Ectodermal cell (in vitro differentiated cells): ENCODE measurements at regions not wholly inside any gene's neighbourhood (a gene's known extent, or its start where the extent isn't known, plus 50 kb on each side); places are given as distances from the start of the nearest gene placed in this dataset.

Experiments
- H3K27ac ChIP-seq: 2 replicates; pipeline ENCODE4 v1.7.0; 2013; ENCODE audit warnings: mild to moderate bottlenecking, low read depth, low read length; ENCODE audit not compliant: insufficient read depth, poor library complexity, severe bottlenecking
- H3K27me3 ChIP-seq: 2 replicates; pipeline ENCODE4 v1.7.0; 2013; ENCODE audit warnings: mild to moderate bottlenecking, low read length; ENCODE audit not compliant: insufficient read depth, control insufficient read depth, poor library complexity, severe bottlenecking
- H3K36me3 ChIP-seq: one replicate; pipeline ENCODE4 v1.7.0; 2013; ENCODE audit warnings: low read length; ENCODE audit not compliant: control insufficient read depth, insufficient read depth
- H3K4me1 ChIP-seq: one replicate; pipeline ENCODE4 v1.7.0; 2013; ENCODE audit warnings: low read length; ENCODE audit not compliant: control insufficient read depth, insufficient read depth
- H3K4me3 ChIP-seq: 2 replicates; pipeline ENCODE4 v1.7.0; 2013; ENCODE audit warnings: low read depth, low read length, control low read depth; ENCODE audit not compliant: insufficient read depth
- H3K9me3 ChIP-seq: 2 replicates; pipeline ENCODE4 v1.7.0; 2013; ENCODE audit warnings: mild to moderate bottlenecking, low read length, moderate library complexity; ENCODE audit not compliant: control insufficient read depth
- WGBS, 2 experiments: methylation state at CpG; one replicate each; pipeline ENCODE4 v1.1.7; 2013; ENCODE audit warnings: missing lambda C conversion rate in 2 of 2; 5-methylcytosine and 5-hydroxymethylcytosine counted together

DNA sequence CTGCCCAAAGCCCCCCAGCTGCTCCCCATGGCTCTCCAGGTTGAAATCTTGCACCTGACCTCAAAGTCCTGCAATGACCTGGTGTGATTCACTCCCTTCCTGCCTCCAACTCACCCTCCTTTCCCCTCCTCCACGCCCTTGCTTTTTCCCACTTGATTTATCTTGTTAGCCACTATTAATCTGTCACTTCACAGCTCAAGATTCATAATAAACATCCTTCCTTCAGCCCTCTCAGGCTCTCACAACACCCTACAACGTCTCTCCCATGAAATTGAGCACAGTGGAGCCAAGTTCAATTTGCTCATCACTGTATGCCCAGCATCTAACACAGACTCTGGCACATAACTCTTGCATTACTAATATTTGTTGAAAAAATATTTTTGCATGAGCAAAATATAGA is 85.6 kb upstream of the SLC35G4 start:
- no peak overlapping the region for H3K27ac ChIP-seq
- H3K9me3 ChIP-seq = no peaks in the 10 kb centered on the region
- peaks cover 2% of the 10 kb centered on the region for H3K27me3 ChIP-seq
- H3K4me3 ChIP-seq = no peak overlapping the region
- WGBS, 2 experiments = 82 to 83% methylated on average over 2 of the region's 2 CpGs
- no peaks in the 10 kb centered on the region for H3K36me3 ChIP-seq
- no peaks in the 10 kb centered on the region for H3K4me1 ChIP-seq

DNA sequence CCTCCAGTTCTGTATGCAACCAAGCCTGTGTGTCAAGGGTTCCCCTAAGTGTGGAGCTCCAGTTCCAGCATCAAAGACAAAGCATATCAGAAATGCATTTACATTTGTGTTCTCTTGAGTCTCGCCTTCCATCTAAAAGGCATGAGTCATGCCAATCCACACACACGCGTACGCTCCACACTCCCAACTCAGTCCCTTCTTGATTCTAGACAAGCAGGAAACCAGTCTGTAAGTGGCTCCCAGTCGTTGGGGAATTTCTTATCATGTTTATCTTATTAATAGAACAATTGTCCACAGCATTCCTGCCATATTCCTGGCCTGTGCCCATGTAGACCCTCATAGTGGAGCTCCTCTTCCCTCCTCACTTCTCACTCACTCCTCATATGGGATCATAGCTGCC is 86.4 kb upstream of the SLC35G4 start:
- Histone ChIP-seq H3K9me3 (no peaks in the 10 kb centered on the region), H3K27ac (no peak overlapping the region), H3K4me3 (no peak overlapping the region), H3K27me3 (peaks cover 3% of the 10 kb centered on the region), H3K36me3 (no peaks in the 10 kb centered on the region), H3K4me1 (no peaks in the 10 kb centered on the region)
- WGBS, 2 experiments = 88 to 91% methylated on average over 5 of the region's 5 CpGs

GRCh38 chr18:11521853-11522252 is 87.5 kb upstream of the SLC35G4 start:
- no peaks in the 10 kb centered on the region for H3K9me3 ChIP-seq
- no peak overlapping the region for H3K27ac ChIP-seq
- H3K36me3 ChIP-seq = no peaks in the 10 kb centered on the region
- H3K27me3 ChIP-seq = peaks cover 3% of the 10 kb centered on the region
- no peaks in the 10 kb centered on the region for H3K4me1 ChIP-seq
- 91 to 93% methylated on average over 5 of the region's 5 CpGs for WGBS, 2 experiments
- H3K4me3 ChIP-seq = no peak overlapping the region

DNA sequence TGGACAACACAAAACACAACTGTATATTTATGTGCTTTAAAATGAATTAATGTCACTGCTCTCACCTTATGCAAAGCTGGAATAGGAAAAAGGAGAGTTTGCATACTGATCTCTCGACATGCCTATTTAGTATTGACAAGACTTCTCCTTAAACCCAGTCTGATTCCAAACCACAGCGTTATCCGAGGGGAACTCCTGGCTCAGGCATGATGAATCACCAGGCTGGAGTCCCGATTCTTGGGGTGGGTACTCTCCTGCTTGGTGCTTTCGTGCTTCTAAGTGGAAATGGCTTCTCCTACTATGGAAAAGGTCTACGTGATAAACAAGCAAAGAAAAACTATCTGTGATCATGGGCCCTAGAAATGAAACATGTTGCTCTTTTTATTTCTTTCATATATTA is 88.9 kb upstream of the SLC35G4 start:
- 92 to 95% methylated on average over 6 of the region's 6 CpGs for WGBS, 2 experiments
- H3K27me3 ChIP-seq = peaks cover 3% of the 10 kb centered on the region
- H3K4me1 ChIP-seq = no peaks in the 10 kb centered on the region

DNA sequence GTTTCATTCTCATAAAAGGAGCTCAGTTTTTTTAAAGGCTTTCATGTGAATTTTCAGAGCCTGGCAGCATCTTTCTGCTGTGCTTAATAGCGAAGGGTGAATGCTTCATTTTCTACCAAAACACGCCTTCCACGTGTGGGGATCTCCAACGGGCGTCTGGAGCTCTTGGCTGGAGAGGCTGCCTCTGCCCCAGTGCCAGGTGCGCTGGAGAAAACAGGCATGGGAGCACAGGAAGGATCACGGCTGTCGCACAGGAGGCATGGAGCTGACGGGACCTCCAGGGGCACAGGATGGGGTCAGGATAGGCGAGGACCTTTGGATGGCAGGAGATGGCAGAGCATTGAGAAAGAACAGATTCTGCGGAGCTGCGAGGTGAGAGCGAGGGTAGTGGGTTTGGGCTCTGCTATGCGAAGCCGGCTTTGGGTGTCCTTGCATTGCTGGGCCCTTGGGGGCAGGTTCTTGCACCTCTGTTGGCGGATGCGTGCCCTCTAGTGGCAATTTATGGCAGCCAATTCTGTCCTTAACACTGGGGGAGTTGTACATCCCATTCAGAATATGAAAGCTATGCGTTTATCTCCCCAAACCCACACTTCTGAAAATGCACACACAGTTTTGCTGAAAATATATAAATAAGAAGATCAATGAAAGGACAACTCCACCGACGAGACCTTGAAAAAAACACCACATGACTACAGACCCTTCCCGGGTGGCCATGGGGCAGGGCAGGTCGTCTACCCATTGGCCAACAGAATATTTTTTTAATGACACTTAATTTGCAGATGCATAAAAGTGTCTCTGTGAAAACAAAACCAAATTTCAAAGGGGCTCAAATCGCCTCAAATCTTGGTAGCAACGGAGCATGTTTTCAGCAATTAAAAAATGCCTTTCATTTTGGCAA is 90.4 kb upstream of the SLC35G4 start:
- Histone ChIP-seq H3K36me3 (no peaks in the 10 kb centered on the region), H3K4me3 (no peak overlapping the region), H3K27me3 (peaks cover 3% of the 10 kb centered on the region), H3K9me3 (no peaks in the 10 kb centered on the region), H3K27ac (no peak overlapping the region), H3K4me1 (no peaks in the 10 kb centered on the region)
- WGBS, 2 experiments = 63 to 65% methylated on average over 23 to 24 of the region's 24 CpGs

More for the DNA sequence above, 88.9 kb upstream of the SLC35G4 start:
- Histone ChIP-seq H3K27ac (no peak overlapping the region), H3K36me3 (no peaks in the 10 kb centered on the region), H3K9me3 (no peaks in the 10 kb centered on the region), H3K4me3 (no peak overlapping the region)

GRCh38 chr18:11517704-11518103 is 91.7 kb upstream of the SLC35G4 start:
- Histone ChIP-seq H3K4me3 (no peak overlapping the region), H3K36me3 (no peaks in the 10 kb centered on the region), H3K9me3 (no peaks in the 10 kb centered on the region), H3K4me1 (no peaks in the 10 kb centered on the region), H3K27ac (no peak overlapping the region), H3K27me3 (peaks cover 3% of the 10 kb centered on the region)
- WGBS, 2 experiments = 93 to 97% methylated on average over 3 of the region's 3 CpGs

- 95 to 97% methylated on average over 14 of the region's 14 CpGs for WGBS, 2 experiments
- no peak overlapping the region for H3K4me3 ChIP-seq
- no peaks in the 10 kb centered on the region for H3K36me3 ChIP-seq
- H3K4me1 ChIP-seq = no peaks in the 10 kb centered on the region
- H3K27me3 ChIP-seq = peaks cover 3% of the 10 kb centered on the region
- no peaks in the 10 kb centered on the region for H3K9me3 ChIP-seq
- H3K27ac ChIP-seq = no peak overlapping the region
Observed at GRCh38 chr18:11516751-11517503, 92.5 kb upstream of the SLC35G4 start.

GRCh38 chr18:11514267-11514666 is 95.1 kb upstream of the SLC35G4 start:
- H3K36me3 ChIP-seq = no peaks in the 10 kb centered on the region
- no peak overlapping the region for H3K4me3 ChIP-seq
- 96% methylated on average over 1 of the region's 1 CpG for WGBS, 2 experiments
- peaks cover 3% of the 10 kb centered on the region for H3K27me3 ChIP-seq
- no peaks in the 10 kb centered on the region for H3K9me3 ChIP-seq
- no peaks in the 10 kb centered on the region for H3K4me1 ChIP-seq
- H3K27ac ChIP-seq = no peak overlapping the region

- H3K4me1 ChIP-seq = no peaks in the 10 kb centered on the region
- H3K27ac ChIP-seq = no peak overlapping the region
- no peaks in the 10 kb centered on the region for H3K36me3 ChIP-seq
- no peaks in the 10 kb centered on the region for H3K9me3 ChIP-seq
- WGBS, 2 experiments = 82 to 87% methylated on average over 8 of the region's 8 CpGs
- no peaks in the 10 kb centered on the region for H3K27me3 ChIP-seq
- H3K4me3 ChIP-seq = no peak overlapping the region
Observed at GRCh38 chr18:11512096-11513025, 97.0 kb upstream of the SLC35G4 start.
